Peyer's patch (tissue), 4 donors: ENCODE measurements at regions not wholly inside any gene's neighbourhood (a gene's known extent, or its start where the extent isn't known, plus 50 kb on each side); places are given as distances from the start of the nearest gene placed in this dataset.

ENCODE experiments used
- CTCF ChIP-seq, 6 experiments: fragments of 450-650 bp in 4 of 6; fragments of 200-600 bp in 2 of 6; sonication (generic) in 1 of 6; IDR thresholded peaks; one replicate each; pipeline ENCODE4 v1.5.1; 2017 to 2019; ENCODE audit warnings: antibody characterized with exemption in 6 of 6, mild to moderate bottlenecking in 3 of 6, moderate library complexity in 1 of 6
- POLR2A ChIP-seq, 2 donors: fragments of 450-650 bp; IDR thresholded peaks; one replicate each; pipeline ENCODE4 v1.5.1; 2017; ENCODE audit warnings: antibody characterized with exemption in 2 of 2, mild to moderate bottlenecking in 2 of 2, moderate library complexity in 2 of 2

GRCh38 chr10:31130406-31130805 is 98.7 kb upstream of the ZNF438 start:
- TF ChIP-seq CTCF (IDR thresholded peaks at IDR 0.05) (no peak), POLR2A (IDR thresholded peaks at IDR 0.05) (no peak)
